GM19238 (cell line): ENCODE measurements at regions not wholly inside any gene's neighbourhood (a gene's known extent, or its start where the extent isn't known, plus 50 kb on each side); places are given as distances from the start of the nearest gene placed in this dataset.

Experiments
- DNase-seq: peaks from one replicate; pipeline ENCODE4 v3.0.0; 2011; ENCODE audit warnings: low spot score; ENCODE audit not compliant: insufficient read length

DNA sequence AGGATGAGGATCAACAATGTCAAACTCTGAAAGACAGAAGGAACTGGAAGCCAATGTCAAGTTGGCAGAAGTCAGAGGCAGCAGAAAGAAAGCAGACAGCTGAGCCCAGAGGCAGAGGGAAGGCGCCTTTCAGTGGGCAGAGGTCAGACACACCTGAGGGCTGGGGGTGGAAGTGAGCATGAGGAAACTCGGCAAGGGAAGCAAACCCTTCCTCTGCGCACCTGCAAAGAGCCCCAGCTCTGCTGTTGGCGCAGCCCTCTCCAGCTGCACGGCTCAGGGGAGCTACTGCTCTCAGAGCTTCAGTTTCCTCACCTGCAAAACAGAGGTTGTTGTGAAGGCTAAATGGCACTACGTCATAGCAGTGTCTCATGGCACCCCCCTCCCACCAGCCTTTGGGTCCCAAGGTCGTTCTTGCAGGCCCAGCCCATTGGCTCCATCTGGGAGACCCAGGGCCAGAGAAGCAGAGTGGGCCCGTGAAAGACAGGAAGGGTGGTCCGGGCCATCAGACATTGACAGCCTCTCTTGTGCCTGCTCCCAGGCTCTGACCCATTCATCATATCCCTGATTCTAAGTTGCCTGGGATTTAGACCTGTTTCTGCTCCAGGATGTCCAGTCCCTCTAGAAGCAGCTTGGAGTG, 53.3 kb upstream of the SLC6A11 start:
- no peak for DNase-seq

GRCh38 chr3:10763248-10763620, 52.8 kb upstream of the SLC6A11 start:
- DNase-seq = no peak

DNA sequence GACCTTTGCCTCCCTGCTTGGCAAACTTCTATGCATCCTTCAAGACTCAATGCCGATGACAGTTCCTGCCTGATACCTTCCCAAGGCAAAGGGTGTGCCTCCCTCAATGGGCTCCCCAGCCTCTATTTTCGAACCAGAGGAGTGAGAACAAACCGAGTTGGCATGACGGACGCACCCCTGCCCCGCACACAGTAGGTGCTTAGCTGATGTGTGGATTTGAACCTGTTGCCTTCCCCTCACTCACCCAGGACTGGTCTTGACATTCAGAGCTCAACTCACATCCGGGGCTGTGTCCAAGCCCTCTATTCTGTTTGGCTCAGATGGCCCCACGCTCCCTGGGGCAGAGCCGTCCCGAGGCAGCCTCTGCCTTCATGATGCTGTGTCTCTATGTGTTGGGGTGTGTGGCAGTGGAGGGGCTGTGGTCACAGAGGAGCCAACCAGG, 52.2 kb upstream of the SLC6A11 start:
- no peak for DNase-seq

DNA sequence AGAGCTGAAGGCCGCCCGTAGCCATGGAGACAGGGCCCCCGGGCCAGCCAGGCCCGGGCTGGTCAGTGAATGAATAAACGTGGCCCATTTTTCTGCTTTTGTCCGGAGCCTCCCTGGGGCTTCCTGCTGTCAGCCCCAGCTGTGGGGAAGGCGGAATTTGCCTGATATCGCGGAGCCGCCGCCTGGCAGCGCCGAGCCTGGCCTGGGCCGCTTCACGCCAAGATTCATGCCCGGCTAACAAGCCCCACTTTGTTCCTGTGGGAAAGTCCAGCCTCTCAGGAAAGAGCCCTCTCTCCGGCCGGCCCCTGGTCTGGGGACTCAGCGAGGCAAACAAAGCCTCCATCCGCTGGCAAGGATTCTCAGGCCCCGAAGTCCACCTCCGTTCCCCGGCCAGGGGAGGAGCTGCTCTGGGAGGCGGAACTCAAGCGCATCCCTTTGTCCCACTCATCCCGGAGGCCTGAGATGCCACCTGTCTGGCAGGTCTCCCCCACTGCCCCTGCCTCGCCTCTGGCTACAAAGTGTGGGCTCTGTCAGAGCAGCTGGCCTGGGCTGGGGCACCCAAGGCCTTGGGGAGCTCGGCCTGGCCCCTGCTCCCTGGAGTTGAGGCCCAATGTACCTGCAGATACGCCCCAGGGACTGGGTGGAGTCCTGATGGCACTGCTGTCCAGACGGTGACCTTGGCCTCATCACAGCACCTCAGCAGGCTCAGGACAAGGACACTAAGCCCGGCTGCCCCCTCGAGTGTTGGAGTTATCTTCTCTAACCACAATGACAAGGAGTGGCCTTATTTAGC, 51.6 kb upstream of the SLC6A11 start:
- DNase-seq = no peak

DNA sequence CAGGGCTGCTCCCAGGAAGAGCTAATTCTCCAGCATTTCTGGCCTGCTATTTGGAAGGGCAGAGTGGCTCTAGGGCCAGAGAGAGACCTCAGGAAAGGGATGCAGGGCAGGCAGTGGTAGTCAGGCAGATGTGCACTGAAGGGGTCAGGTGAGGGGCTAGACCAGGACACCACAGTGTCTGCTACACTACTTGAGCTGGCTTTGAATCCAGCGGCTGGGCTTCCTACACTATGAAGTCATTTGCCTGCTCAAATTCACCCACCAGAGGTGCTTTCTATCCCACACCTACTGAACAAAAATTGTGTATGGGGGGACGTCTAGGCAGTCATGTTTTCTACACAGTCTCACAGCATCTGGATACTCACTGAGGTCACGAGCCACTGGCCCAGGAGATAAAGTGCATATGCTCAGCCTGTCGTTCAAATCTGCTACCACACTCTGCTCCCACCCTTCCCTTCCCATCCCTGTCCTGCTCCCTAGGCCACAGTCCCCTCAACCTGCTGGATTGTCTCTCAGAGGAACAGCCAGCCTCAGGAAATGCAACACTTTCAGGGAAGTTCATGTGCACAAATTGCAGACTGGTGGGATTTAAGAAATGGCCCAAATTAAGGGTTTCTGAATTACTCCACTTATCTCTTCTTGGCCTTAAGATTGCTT, 49.9 kb upstream of the SLC6A11 start:
- no peak for DNase-seq
